Erythroblast (primary cell): ENCODE measurements at regions not wholly inside any gene's neighbourhood (a gene's known extent, or its start where the extent isn't known, plus 50 kb on each side); places are given as distances from the start of the nearest gene placed in this dataset.
A peak's percentile ranks its signal among the peaks of the same experiment; 100 is the strongest.

Experiments
- DNase-seq, 2 experiments: peaks; one replicate each; lab custom pipeline; 2025; lab: John Stamatoyannopoulos, UW
- GATA1 ChIP-seq: IDR thresholded peaks from 2 replicates; pipeline ENCODE4 v1.6.1; 2011; ENCODE audit warnings: low read depth, mild to moderate bottlenecking, control low read depth, low read length, moderate library complexity
- POLR2A ChIP-seq: IDR thresholded peaks from 2 replicates; pipeline ENCODE4 v1.6.1; 2011; ENCODE audit warnings: mild to moderate bottlenecking, low read length

DNA sequence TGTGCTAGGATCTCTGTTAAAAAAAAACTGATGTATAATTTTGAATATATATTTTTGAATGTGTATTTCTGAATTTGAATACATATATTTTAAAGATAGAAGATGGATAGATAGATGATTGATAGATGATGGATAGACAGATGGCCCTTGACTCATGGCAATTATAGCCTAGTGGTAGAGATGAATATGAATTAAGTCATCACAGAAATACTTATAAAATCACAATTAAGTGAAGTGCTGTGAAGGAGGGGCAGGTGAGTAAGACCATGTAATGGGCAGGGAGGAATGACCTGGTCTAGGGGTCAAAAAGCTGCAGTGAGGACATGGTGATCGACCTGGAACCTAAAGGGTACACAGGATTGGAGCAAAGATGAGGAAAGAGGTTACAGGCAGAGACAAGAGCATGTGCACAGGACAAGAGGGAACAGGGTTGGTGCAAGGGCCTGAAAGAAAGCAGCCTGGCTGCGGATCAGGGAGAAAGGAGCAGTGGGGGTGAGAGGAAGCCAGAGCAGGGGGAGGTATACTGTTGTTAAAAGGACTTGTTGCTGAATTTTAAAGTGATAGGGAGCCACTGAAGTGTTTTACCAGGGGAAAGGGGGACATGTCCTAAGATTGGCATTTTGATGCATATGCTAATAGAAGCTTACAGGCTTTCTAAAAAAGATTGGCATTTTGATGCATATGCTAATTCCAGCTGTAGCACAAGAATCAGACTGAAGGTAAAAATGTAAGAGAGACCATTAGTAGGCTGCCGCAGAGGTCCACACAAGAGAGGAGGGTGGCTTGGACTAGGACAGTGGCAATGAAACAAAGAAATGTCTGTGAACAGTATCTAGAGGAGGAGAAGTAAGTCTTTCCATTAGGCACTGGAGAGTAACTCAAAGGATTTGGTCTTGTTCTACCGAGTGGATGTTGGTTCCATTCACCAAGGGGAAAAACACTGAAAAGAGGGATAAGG, 527.8 kb downstream of the AGTPBP1 start:
- DNase-seq = no peak
- TF ChIP-seq GATA1 (no peak), POLR2A (no peak)

DNA sequence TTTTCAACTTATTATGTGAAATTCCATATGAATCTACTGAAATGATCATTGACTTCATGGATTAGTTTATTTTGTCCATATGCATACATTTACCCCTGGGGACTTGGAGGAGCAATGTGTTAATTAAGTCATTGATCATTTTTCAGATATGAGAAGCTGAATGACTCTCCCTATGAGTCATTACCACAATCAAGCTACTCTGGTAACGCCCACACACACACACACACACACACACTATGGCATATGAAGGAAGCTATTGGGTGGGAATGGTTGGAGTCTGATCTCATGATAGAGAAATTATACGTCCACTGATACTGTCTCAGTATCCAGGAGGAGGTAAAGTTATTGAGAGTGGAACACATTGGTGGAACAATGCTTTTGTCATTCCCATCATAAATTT, 528.9 kb downstream of the AGTPBP1 start:
- DNase-seq = peak in 1 of 2 experiments; percentile 14
- TF ChIP-seq POLR2A (no peak), GATA1 (no peak)

- peak in 1 of 2 experiments; percentile 5 for DNase-seq
- TF ChIP-seq POLR2A (no peak), GATA1 (no peak)
Observed at GRCh38 chr9:85212209-85212608, 529.5 kb downstream of the AGTPBP1 start.

DNA sequence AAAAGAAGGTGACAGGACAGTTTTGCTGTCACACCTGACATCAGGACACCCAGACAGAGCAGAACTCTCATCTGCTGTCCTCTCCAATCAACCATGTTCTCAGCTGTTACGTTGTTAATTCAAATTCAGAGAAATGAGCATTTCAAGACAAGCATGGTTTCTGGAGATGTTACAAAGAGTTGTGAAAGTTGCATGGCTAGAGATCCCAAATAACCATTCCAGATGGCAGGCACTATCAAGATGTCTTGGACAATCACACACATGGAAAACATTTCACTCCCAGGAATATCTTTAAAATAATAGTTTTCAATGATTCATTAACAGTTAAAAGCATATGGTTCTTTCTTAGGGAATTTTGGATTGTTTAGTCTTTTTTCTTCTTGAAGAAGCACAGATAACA, 533.1 kb downstream of the AGTPBP1 start:
- no peak for DNase-seq
- TF ChIP-seq POLR2A (no peak), GATA1 (no peak)

DNA sequence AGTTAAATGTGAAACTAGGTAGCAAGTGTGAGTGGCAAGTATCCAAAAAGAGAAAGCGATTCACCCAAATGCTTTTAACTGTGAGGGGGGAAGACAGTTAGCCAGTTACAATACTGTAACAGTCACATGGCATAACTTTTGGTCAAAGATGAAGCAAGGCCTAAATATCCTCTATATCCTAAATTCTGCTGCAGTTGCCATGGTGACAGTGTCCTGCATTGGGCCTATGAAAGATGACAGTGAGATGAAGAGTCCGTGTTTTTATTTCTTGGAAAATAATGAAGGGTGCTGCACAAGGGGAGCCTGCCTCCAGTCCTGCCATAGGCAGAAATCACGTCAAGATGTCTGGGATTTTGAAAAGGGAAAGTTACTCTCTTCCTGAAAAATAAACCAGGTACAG, 534.6 kb downstream of the NTRK2 start:
- DNase-seq = no peak

DNA sequence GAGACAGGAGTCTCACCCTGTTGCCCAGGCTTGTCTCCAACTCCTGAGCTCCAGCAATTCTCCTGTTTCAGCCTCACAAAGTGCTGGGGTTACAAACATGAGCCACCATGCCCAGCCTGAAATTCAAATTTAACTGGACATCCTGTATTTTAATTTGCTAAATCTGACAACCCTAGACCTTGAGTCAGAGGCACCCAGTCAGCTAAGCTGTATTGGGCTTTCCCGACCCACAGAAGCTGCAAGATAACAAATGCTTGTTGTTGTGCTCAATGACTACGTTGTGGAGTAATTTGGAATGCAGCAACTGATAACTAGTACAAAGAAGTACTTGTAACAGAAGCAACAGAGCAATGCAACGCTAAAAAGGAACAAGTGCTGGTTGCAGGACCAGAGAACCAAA, 533.1 kb downstream of the NTRK2 start:
- TF ChIP-seq POLR2A (no peak), GATA1 (no peak)
- no peak for DNase-seq

More for the DNA sequence above, 534.6 kb downstream of the NTRK2 start:
- no peak for TF ChIP-seq POLR2A

DNA sequence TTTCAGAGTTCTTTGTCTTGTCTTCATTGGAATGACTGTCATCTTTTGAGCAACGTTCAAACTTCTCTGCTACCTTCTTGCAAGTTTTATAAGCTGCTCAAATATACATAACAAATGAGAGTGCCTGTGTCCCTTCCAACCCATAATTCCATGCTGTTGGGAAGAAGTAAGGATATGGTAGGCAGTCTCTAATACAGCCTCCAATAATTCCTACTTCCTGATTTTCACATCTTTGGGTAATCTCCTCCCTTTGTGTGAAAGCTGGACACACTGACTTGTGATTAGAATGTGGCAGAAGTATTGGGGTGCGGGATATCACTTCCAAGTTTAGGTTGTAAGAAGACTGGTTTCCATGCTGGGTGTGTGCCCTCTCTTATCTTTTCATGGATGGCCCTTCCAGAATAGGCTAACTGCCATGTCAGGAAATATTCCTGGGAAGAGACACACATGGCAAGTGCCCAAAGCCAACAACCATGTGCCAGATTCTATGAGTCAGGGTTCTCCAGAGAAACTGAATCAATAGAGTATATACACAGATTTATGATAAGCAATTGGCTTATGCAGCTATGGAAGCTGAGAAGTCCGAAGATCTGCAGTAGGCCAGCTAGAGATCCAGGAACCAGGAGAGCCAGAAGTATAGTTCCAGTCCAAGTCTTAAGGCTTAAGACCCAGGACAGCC, 531.3 kb downstream of the NTRK2 start:
- TF ChIP-seq POLR2A = no peak
- no peak for TF ChIP-seq GATA1
- no peak for DNase-seq

DNA sequence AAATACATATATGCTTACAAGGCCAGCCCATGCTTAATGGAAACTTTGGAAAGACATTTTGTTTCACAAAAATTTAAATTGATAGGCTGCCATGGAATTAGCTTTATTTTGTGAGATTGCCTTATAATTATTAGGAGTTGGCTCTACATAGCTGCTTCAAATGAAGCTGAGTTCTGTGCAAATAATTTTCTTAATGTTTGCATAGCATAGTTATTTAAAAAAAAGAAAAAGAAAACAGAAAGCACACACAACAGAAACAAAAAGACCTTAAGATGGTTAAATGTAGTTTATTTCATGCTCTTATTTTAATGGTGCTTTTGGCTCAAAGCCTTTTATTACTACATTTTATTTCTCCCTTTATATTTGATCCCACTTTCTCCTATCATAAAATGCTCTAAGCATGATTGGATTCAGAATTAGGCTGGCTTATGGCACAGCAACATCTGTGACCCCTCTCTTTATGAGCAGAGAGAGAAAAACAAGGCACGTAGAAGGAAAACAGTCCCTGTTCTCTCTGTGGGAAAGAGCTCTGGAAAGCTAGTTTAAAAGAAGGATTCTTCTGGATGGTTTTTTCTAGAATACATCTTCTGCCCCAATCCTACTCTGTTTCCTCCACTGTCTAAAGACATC, 530.5 kb downstream of the NTRK2 start:
- TF ChIP-seq POLR2A (no peak), GATA1 (no peak)

DNA sequence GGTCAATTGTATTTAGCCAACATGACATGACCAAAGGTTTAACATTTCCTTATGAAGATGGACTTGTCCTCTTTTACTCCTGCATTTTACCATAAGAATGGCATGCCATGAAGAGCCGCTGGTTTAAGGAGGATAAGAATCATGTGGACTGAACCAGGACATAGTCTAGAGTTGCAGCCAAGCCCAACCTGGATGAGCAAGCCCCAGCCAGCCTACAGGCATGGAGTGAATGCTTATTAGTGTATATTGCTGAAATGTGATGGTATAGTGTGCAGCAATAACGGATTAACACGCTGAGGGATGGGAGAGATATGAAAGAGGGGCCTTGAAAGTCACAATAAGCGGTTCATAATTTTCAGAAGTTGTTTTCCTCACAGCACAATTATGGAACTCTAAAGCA, 523.2 kb downstream of the NTRK2 start:
- TF ChIP-seq GATA1 (no peak), POLR2A (no peak)
- no peak for DNase-seq

More for the DNA sequence above, 530.5 kb downstream of the NTRK2 start:
- no peak for DNase-seq

- TF ChIP-seq POLR2A = no peak
- TF ChIP-seq GATA1 = no peak
- no peak for DNase-seq
Observed at GRCh38 chr9:85186218-85186585, 516.7 kb downstream of the NTRK2 start.

GRCh38 chr9:85185486-85186217, 516.1 kb downstream of the NTRK2 start:
- no peak for DNase-seq
- no peak for TF ChIP-seq POLR2A
- no peak for TF ChIP-seq GATA1

DNA sequence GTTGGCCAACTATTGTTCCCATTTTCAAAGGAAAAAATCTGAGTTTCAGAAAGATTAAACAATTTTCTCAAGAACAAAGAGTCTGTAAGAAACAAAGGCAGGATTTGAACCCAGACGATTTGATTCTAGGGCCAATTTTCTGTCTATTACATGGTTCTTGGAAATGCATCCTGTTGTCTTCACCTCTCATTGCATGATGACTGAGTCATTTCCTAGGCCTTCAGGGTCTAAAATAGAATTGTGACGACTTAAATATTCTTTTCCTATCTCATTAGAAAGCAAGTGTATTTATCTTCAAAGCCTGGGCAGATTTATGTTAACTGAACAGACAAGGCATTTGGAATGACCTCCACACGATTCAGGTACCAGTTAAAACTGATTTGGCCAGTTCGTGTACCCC, 512.9 kb downstream of the NTRK2 start:
- TF ChIP-seq POLR2A = no peak
- no peak for TF ChIP-seq GATA1
- no peak for DNase-seq

GRCh38 chr9:85178474-85178873, 508.9 kb downstream of the NTRK2 start:
- no peak for DNase-seq
- TF ChIP-seq POLR2A (no peak), GATA1 (no peak)

GRCh38 chr9:85173967-85174366, 504.4 kb downstream of the NTRK2 start:
- no peak for DNase-seq
- no peak for TF ChIP-seq GATA1
- TF ChIP-seq POLR2A = no peak
